BE2C (cell line): ENCODE measurements at regions not wholly inside any gene's neighbourhood (a gene's known extent, or its start where the extent isn't known, plus 50 kb on each side); places are given as distances from the start of the nearest gene placed in this dataset.
"Not testable (repeated sequence)": the region's sequence is repeated elsewhere in the genome, so short reads cannot be mapped to it uniquely, and the experiment has no call there.

Source experiments
- DNase-seq: peaks from one replicate; pipeline ENCODE4 v3.0.0-alpha.2; 2020
- H3K27me3 ChIP-seq: fragments of 250-450 bp; sonication (Bioruptor Pico); 2 replicates; pipeline ENCODE4 v1.5.1; 2020; ENCODE audit warnings: mild to moderate bottlenecking
- H3K36me3 ChIP-seq: fragments of 250-450 bp; sonication (Bioruptor Pico); 2 replicates; pipeline ENCODE4 v1.5.1; 2020; ENCODE audit warnings: mild to moderate bottlenecking
- H3K4me1 ChIP-seq: fragments of 250-450 bp; sonication (Bioruptor Pico); 2 replicates; pipeline ENCODE4 v1.5.1; 2020
- H3K4me3 ChIP-seq: 2 replicates; pipeline ENCODE4 v1.5.1; 2011; ENCODE audit warnings: low read depth, low read length
- H3K9me3 ChIP-seq: fragments of 250-450 bp; sonication (Bioruptor Pico); 2 replicates; pipeline ENCODE4 v1.5.1; 2020
- CTCF ChIP-seq: IDR thresholded peaks from 2 replicates; pipeline ENCODE4 v1.5.1; 2012; ENCODE audit warnings: mild to moderate bottlenecking, low read depth, low read length

- H3K27me3 ChIP-seq, H3K9me3 ChIP-seq, H3K4me3 ChIP-seq, H3K36me3 ChIP-seq, H3K4me1 ChIP-seq, DNase-seq: not testable (repeated sequence)
- TF ChIP-seq CTCF, result peak; percentile 3; the same call in 1 of the 2 replicates
Measured at GRCh38 chr5:92654601-92655000, 926.4 kb downstream of the NR2F1-AS1 start.

- Histone ChIP-seq H3K4me3 (no peak overlapping the region), H3K36me3 (no peaks in the 10 kb centered on the region), H3K4me1 (no peaks in the 10 kb centered on the region), H3K27me3 (no peaks in the 10 kb centered on the region), H3K9me3 (no peaks in the 10 kb centered on the region; the same call in 1 of the 2 replicates)
- TF ChIP-seq CTCF, result no peak
- DNase-seq, result no peak
Measured at GRCh38 chr5:92653730-92654461, 927.1 kb downstream of the NR2F1-AS1 start.

GRCh38 chr5:92652756-92653155 is 928.3 kb downstream of the NR2F1-AS1 start:
- no peak for DNase-seq
- H3K27me3 ChIP-seq, result no peaks in the 10 kb centered on the region
- H3K4me3 ChIP-seq, result no peak overlapping the region
- H3K9me3 ChIP-seq, result no peaks in the 10 kb centered on the region; the same call in 1 of the 2 replicates
- no peaks in the 10 kb centered on the region for H3K4me1 ChIP-seq
- no peak for TF ChIP-seq CTCF
- no peaks in the 10 kb centered on the region for H3K36me3 ChIP-seq

GRCh38 chr5:92644266-92644886 is 936.6 kb downstream of the NR2F1-AS1 start:
- Histone ChIP-seq H3K9me3 (no peaks in the 10 kb centered on the region), H3K36me3 (no peaks in the 10 kb centered on the region), H3K4me1 (peaks cover 16% of the 10 kb centered on the region), H3K27me3 (no peaks in the 10 kb centered on the region), H3K4me3 (no peak overlapping the region)
- TF ChIP-seq CTCF, result peak; percentile 37
- DNase-seq, result no peak

- no peak for TF ChIP-seq CTCF
Measured at GRCh38 chr5:92641031-92641962, 939.7 kb downstream of the NR2F1-AS1 start.

More at GRCh38 chr5:92641031-92641962, 939.7 kb downstream of the NR2F1-AS1 start:
- peak overlapping the region; percentile 54 for H3K4me3 ChIP-seq
- no peaks in the 10 kb centered on the region for H3K27me3 ChIP-seq
- no peaks in the 10 kb centered on the region for H3K9me3 ChIP-seq
- DNase-seq, result peak; percentile 46
- H3K36me3 ChIP-seq, result no peaks in the 10 kb centered on the region
- peaks cover 22% of the 10 kb centered on the region for H3K4me1 ChIP-seq
